ENCODE measurements at regions not wholly inside any gene's neighbourhood (a gene's known extent, or its start where the extent isn't known, plus 50 kb on each side); places are given as distances from the start of the nearest gene placed in this dataset.
"Not testable (repeated sequence)": the region's sequence is repeated elsewhere in the genome, so short reads cannot be mapped to it uniquely, and the experiment has no call there.

- Mint-ChIP-seq H3K4me1 (ENCODE audit: low read depth) (peaks cover 29% of the 10 kb centered on the region), H3K27ac (no peak overlapping the region), H3K36me3 (ENCODE audit: low read depth) (no peaks in the 10 kb centered on the region), H3K27me3 (ENCODE audit: insufficient read depth) (no peaks in the 10 kb centered on the region), H3K9me3 (no peaks in the 10 kb centered on the region), H3K4me3 (no peak overlapping the region)
- no peak for DNase-seq
- TF ChIP-seq CTCF (IDR thresholded peaks at IDR 0.05), result no peak
Observed at GRCh38 chr13:33353210-33353609, 67.7 kb upstream of the STARD13 start.

GRCh38 chr13:33353646-33354045 lies 68.1 kb upstream of the STARD13 start:
- Mint-ChIP-seq H3K27ac (no peak overlapping the region), H3K27me3 (ENCODE audit: insufficient read depth) (no peaks in the 10 kb centered on the region), H3K4me3 (no peak overlapping the region), H3K9me3 (no peaks in the 10 kb centered on the region), H3K4me1 (ENCODE audit: low read depth) (peaks cover 25% of the 10 kb centered on the region), H3K36me3 (ENCODE audit: low read depth) (0 out of 2 replicates have a peak, but pooled peaks cover 3% of the 10 kb centered on the region)
- no peak for DNase-seq
- no peak for TF ChIP-seq CTCF (IDR thresholded peaks at IDR 0.05)

GRCh38 chr13:33355201-33355895 lies 69.8 kb upstream of the STARD13 start:
- Mint-ChIP-seq H3K4me3 (no peak overlapping the region), H3K36me3 (ENCODE audit: low read depth) (peaks cover 7% of the 10 kb centered on the region; the same call in 1 of the 2 replicates), H3K4me1 (ENCODE audit: low read depth) (peaks cover 14% of the 10 kb centered on the region), H3K27ac (no peak overlapping the region), H3K9me3 (no peaks in the 10 kb centered on the region), H3K27me3 (ENCODE audit: insufficient read depth) (no peaks in the 10 kb centered on the region)
- no peak for TF ChIP-seq CTCF (IDR thresholded peaks at IDR 0.05)
- DNase-seq, result no peak

GRCh38 chr13:33358076-33358475 lies 72.5 kb upstream of the STARD13 start:
- peaks cover 12% of the 10 kb centered on the region; the same call in 1 of the 2 replicates for H3K36me3 Mint-ChIP-seq (ENCODE audit: low read depth)
- H3K9me3 Mint-ChIP-seq; DNase-seq; H3K4me1 Mint-ChIP-seq (ENCODE audit: low read depth); H3K27ac Mint-ChIP-seq; H3K27me3 Mint-ChIP-seq (ENCODE audit: insufficient read depth); H3K4me3 Mint-ChIP-seq: not testable (repeated sequence)

- no peak for TF ChIP-seq CTCF (IDR thresholded peaks at IDR 0.05)
- Mint-ChIP-seq H3K4me1 (ENCODE audit: low read depth) (peaks cover 4% of the 10 kb centered on the region; the same call in 1 of the 2 replicates), H3K27ac (no peak overlapping the region), H3K9me3 (peaks cover 7% of the 10 kb centered on the region; the same call in 1 of the 2 replicates), H3K27me3 (ENCODE audit: insufficient read depth) (no peaks in the 10 kb centered on the region), H3K4me3 (no peak overlapping the region), H3K36me3 (ENCODE audit: low read depth) (peaks cover 12% of the 10 kb centered on the region; the same call in 1 of the 2 replicates)
- no peak for DNase-seq
Observed at GRCh38 chr13:33362986-33363727, 77.6 kb upstream of the STARD13 start.

- no peak for TF ChIP-seq CTCF (IDR thresholded peaks at IDR 0.05)
- peaks cover 4% of the 10 kb centered on the region; the same call in 1 of the 2 replicates for H3K4me1 Mint-ChIP-seq (ENCODE audit: low read depth)
- H3K27me3 Mint-ChIP-seq (ENCODE audit: insufficient read depth), result no peaks in the 10 kb centered on the region
- no peak overlapping the region for H3K27ac Mint-ChIP-seq
- no peak for DNase-seq
- H3K36me3 Mint-ChIP-seq (ENCODE audit: low read depth), result peaks cover 5% of the 10 kb centered on the region; the same call in 1 of the 2 replicates
- peaks cover 7% of the 10 kb centered on the region; the same call in 1 of the 2 replicates for H3K9me3 Mint-ChIP-seq
- H3K4me3 Mint-ChIP-seq, result no peak overlapping the region
Observed at GRCh38 chr13:33364192-33364591, 78.6 kb upstream of the STARD13 start.
